IPS DF 4.7 (cell line): ENCODE measurements at regions not wholly inside any gene's neighbourhood (a gene's known extent, or its start where the extent isn't known, plus 50 kb on each side); places are given as distances from the start of the nearest gene placed in this dataset.
"Not testable (repeated sequence)": the region's sequence is repeated elsewhere in the genome, so short reads cannot be mapped to it uniquely, and the experiment has no call there.

ENCODE experiments used
- DNase-seq: peaks from one replicate; pipeline ENCODE4 v3.0.0-alpha.2; 2013; ENCODE audit warnings: low spot score; ENCODE audit errors: extremely low read depth

DNA sequence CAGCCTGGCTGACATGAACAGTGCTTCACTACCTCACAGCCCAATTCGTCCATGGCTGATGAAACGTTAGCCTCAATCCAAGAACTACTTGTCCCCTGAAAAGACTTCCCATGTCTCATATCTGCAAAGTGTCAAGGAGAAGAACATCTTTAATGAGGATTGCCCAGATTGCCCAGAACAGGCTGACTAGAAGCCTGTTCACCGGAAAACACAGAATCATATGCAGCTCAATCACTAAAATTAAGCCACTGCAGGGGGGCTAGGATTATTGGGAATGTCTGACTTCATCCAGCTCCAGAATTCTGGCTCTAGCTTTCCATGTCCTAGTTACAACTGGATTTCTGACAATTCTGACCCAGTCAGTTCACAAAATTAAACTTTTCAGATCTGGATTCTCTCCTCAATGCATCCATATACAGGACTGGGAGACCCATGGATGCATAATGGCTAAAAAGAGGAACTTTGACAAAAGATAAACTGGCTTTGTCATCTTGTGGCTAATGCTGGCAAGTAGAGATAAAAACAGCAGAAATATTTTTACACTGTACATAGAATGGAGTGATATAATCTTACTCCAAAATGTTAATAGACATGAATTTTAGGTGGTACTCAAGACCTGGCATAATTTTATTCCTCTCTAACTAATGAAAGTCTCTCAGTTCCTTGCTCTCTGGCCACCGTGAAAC, 467.0 kb upstream of the POT1 start:
- no peak for DNase-seq

DNA sequence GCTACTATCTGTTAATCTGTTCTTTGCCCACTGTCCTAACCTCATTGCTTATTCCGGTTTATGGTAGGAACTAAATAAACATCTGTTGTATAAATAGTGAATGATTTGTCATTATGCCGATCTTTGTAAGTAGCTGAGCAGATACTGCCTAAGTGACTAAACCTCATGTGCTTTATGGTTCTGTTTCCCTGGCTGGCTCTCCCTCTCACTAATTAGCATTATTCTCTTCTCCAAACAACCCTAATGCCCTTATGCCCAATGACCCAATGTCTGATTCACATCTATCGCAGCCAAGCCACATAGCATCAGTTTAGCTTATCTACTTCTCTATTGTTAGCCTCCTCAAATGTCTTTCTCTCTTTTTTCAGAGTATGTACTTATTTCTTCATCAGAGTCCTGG, 462.3 kb upstream of the POT1 start:
- DNase-seq, result no peak

- DNase-seq, result no peak
Measured at GRCh38 chr7:125390981-125391380, 461.4 kb upstream of the POT1 start.

DNA sequence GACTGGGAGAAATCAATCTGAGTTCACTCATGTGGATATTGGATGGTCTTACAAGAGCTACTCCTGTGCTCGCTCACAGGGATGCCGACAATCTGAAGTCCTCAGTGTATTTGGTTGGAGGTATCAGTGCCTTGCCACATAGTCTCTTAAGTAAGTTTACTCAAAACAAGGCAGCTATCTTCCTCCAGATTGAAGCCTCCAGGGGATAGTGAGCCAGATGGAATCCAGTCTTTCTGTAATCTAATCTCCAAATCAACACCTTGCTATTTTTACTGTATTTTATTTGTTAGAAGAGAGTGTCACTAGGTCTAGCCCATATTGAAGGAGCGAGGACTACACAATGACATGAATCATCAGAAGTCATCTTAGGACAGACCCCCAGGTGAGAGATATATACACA, 456.6 kb upstream of the POT1 start:
- DNase-seq, result no peak

DNA sequence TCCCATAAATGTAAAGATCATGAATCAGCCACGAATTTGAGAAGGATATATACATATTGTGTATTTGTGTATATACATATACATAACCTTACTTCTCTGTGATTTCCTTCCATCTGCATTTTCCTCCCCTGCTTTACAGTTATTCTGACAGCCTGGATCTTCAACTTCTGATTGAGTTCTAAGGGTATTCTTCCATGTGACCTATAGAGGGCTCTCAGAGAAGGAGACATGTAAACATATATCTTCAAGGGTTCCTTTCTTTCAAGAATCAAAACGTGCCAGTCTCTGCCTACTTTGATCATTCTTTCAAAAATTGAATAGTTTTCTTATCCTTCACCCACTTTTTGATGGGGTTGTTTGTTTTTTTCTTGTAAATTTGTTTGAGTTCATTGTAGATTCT, 453.7 kb upstream of the POT1 start:
- no peak for DNase-seq

- no peak for DNase-seq
Measured at GRCh38 chr7:125382401-125382800, 452.8 kb upstream of the POT1 start.

GRCh38 chr7:125375942-125376341, 446.3 kb upstream of the POT1 start:
- no peak for DNase-seq

GRCh38 chr7:125370502-125370901, 440.9 kb upstream of the POT1 start:
- no peak for DNase-seq

DNA sequence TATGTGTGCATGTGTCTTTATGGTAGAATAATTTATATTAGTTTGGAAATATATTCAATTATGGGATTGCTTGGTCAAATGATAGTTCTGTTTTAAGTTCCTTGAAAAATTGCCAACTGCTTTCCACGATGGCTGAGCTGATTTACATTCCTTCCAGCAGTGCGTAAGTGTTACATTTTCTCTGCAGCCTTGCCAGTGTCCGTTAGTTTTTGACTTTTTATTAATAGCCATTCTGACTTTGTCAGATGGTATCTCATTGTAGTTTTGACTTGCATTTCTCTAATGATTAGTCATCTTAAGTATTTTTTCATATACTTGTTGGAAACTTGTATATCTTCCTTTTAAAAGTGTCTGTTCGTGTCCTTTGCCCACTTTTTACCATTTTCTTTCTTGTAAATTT, 434.2 kb upstream of the POT1 start:
- no peak for DNase-seq

- no peak for DNase-seq
Measured at GRCh38 chr7:125358551-125359167, 429.0 kb upstream of the POT1 start.

GRCh38 chr7:125357676-125358455, 428.2 kb upstream of the POT1 start:
- no peak for DNase-seq

GRCh38 chr7:125355899-125356298, 426.3 kb upstream of the POT1 start:
- DNase-seq, result no peak

DNA sequence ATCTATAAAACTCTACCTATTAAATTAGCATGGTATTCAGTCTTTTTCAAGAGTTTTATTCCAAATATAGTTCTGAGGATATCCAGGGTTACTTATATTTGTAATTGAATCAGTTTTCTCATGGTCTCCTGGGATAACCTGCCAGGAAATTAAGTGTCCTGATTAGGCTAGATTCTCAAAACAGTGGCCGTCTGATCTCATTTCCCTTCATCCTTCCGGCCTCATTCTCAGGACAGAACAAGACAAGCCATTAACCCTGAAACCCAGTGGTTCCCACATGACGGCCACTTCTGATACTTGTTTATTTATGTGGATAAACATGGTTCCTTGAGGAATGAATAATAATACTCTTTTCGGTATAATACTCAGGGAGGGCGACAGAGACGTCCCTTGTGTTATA, 417.6 kb upstream of the POT1 start:
- DNase-seq, result no peak

DNA sequence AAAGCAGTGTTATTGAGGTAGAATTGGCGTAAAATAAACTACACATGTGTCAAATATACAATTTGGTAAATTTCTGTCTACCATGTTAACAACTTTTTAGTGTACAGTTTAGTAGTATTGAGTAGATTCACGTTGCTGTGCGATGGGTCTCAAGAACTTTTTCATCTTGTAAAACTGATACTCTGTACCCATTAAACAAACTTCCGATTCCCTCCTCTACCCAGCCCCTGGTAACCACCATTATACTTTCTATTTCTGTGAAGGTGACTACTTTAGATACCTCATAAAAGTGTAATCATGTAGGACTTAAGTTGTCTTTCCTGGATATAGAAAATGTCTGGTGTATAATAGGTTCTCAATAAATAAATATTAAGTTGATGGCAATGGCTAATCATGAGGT, 408.5 kb upstream of the POT1 start:
- DNase-seq, result no peak

DNA sequence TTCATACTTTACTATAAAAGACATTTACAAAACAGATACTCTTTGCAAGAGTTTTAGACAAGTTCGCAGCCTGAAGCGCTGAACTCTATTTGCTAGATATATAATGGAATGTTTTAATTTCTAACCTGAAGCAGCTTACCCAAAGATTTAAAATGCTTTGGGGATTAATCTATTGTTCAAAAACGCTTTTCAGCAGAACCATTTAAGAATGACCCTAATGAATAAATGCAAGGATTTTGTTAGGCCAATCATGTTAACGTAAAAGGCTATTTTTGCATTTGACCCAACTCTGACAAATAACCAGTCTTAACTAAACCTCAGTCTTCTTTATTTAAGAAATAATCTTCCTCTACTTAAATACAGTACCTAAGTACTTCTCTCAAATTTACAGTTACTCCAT, 406.7 kb upstream of the POT1 start:
- DNase-seq, result no peak

GRCh38 chr7:125326666-125327255, 397.1 kb upstream of the POT1 start:
- no peak for DNase-seq

DNA sequence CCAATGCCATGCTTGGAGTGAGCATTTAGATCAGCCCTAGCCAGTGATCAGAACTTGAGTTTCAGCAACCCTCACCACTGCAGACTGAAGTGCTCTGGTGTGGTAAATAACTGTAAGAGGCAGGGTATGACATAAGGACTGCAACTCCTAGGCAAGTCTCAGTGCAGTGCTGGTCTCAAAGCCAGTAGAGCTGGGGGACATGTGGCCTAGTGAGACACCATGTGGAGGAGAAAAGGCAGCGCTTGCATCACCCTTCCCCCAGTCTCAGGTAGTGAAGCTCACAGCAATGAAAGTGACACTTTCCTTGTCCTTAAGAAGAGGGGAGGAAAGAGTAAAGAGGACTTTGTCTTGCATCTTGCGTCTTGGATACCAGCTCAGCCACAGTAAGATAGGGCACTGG, 386.8 kb upstream of the POT1 start:
- DNase-seq, result peak; percentile 85

DNA sequence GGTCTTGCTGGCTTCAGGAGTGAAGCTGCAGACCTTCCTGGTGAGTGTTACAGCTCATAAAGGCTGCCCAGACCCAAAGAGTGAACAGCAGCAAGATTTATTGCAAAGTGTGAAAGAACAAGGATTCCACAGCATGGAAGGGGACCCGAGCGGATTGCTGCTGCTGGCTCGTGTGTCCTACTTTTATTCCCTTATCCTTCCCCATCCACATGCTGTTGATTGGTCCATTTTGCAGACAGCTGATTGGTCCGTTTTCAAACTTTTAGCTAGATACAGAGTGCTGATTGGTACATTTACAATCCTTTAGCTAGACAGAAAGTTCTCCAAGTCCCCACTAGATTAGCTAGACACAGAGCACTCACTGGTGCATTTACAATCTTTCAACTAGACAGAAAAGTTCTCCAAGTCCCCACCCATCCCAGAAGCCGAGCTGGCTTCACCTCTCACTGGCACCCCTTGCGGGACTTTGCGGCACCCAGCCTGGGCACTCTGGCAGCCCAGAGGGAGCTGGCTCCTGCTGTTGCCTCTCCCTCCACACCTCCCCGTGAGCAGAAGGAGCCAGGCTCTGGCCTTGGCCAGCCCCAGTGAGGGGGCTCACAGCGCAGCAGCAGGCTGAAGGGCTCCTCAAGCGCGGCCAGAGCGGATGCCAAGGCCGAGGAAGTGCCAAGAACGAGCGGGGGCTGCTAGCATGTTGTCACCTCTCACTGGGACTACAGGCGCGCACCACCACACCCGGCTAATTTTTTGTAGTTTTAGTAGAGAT, 369.6 kb upstream of the POT1 start:
- no peak for DNase-seq

GRCh38 chr7:125279961-125280360, 350.3 kb upstream of the POT1 start:
- no peak for DNase-seq

DNA sequence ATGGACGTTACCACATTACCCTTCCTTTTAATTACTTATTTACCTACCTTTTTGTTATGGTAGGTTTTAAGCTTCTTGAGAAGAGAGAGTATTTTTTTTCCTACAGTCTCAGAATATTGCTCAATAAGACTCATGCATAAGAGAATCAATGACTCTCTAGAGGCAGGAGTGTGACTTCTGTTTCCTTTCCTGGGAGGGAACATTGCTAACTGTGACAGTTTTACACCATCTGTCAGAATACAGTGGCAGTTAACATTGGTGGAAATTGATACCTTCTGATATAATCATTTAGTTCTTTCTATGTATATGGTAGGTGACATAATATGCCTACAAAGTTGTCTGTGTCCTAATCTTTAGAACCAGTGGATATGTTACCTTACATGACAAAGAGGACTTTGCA, 348.7 kb upstream of the POT1 start:
- DNase-seq, result no peak

DNA sequence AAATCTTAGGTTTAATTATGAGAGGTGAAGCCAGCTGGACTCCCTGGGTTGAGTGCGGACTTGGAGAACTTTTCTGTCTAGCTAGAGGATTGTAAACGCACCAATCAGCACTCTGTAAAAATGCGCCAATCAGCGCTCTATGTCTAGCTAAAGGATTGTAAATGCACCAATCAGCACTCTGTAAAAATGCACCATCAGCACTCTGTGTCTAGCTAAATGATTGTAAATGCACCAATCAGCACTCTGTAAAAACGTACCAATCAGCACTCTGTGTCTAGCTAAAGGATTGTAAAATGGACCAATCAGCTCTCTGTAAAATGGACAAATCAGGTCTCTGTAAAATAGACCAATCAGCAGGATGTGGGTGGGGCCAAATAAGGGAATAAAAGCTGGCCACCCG, 345.1 kb upstream of the POT1 start:
- not testable (repeated sequence) for DNase-seq
